Panc1 (cell line): ENCODE measurements at regions not wholly inside any gene's neighbourhood (a gene's known extent, or its start where the extent isn't known, plus 50 kb on each side); places are given as distances from the start of the nearest gene placed in this dataset.

ENCODE experiments used
- CTCF ChIP-seq: fragments of 450-650 bp; IDR thresholded peaks from 2 replicates; pipeline ENCODE4 v1.5.1; 2017; ENCODE audit warnings: mild to moderate bottlenecking
- POLR2AphosphoS5 ChIP-seq: IDR thresholded peaks from 2 replicates; pipeline ENCODE4 v1.6.1; 2012; ENCODE audit warnings: mild to moderate bottlenecking, low read depth, low read length, moderate library complexity
- REST ChIP-seq, 2 experiments: IDR thresholded peaks; 2 replicates each; pipeline ENCODE4 v1.6.1; 2011 to 2012; ENCODE audit warnings: low read depth in 2 of 2, control low read depth in 1 of 2, low read length in 1 of 2, mild to moderate bottlenecking in 1 of 2, moderate library complexity in 1 of 2; ENCODE audit not compliant: insufficient read depth in 1 of 2
- SIN3A ChIP-seq: IDR thresholded peaks from 2 replicates; pipeline ENCODE4 v1.6.1; 2012; ENCODE audit warnings: low read depth, mild to moderate bottlenecking, low read length, moderate library complexity, borderline replicate concordance; ENCODE audit not compliant: insufficient read depth

GRCh38 chr10:45163315-45163975 is 152.0 kb downstream of the OR13A1 start:
- TF ChIP-seq CTCF, result no peak
- no peak for TF ChIP-seq POLR2AphosphoS5
- no peak for TF ChIP-seq SIN3A
- no peak for TF ChIP-seq REST (IDR thresholded peaks at IDR 0.05; ENCODE audit: insufficient read depth in 1 of 2, low read depth in 2 of 2, low read length in 1 of 2)
